GM12892 (cell line): ENCODE measurements at regions not wholly inside any gene's neighbourhood (a gene's known extent, or its start where the extent isn't known, plus 50 kb on each side); places are given as distances from the start of the nearest gene placed in this dataset.

Experiments used
- POLR2A ChIP-seq: IDR thresholded peaks from 2 replicates; pipeline ENCODE4 v1.6.1; 2011; ENCODE audit warnings: low read depth, low read length, control low read depth
- POLR2AphosphoS5 ChIP-seq: IDR thresholded peaks from 2 replicates; pipeline ENCODE4 v1.6.1; 2011; ENCODE audit warnings: low read depth, low read length, control low read depth
- TAF1 ChIP-seq: IDR thresholded peaks from 2 replicates; pipeline ENCODE4 v1.6.1; 2011; ENCODE audit warnings: low read depth, mild to moderate bottlenecking, control low read depth, low read length, borderline replicate concordance

DNA sequence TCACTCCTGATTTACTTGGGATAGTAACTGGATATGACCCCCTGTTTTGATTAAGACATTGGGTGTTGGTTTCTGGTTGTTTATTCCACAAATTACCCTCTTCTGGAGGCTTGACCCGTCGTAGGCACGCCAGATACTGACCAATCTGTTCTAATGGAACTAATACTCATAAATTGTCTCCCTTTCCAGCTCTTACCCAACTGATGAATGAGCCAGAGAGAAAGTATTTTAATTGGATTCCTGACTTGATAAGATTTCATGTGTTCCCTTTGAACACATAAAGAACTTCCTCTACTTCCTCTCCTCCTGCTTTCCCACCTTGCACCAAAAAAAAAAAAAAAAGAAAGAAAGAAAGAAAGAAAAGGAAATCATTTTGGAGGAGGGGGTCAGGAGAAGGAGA, 340.9 kb downstream of the PCNX1 start:
- TF ChIP-seq POLR2AphosphoS5 (no peak), POLR2A (no peak), TAF1 (no peak)
